ENCODE measurements at regions not wholly inside any gene's neighbourhood (a gene's known extent, or its start where the extent isn't known, plus 50 kb on each side); places are given as distances from the start of the nearest gene placed in this dataset.
A peak's percentile ranks its signal among the peaks of the same experiment; 100 is the strongest.

DNA sequence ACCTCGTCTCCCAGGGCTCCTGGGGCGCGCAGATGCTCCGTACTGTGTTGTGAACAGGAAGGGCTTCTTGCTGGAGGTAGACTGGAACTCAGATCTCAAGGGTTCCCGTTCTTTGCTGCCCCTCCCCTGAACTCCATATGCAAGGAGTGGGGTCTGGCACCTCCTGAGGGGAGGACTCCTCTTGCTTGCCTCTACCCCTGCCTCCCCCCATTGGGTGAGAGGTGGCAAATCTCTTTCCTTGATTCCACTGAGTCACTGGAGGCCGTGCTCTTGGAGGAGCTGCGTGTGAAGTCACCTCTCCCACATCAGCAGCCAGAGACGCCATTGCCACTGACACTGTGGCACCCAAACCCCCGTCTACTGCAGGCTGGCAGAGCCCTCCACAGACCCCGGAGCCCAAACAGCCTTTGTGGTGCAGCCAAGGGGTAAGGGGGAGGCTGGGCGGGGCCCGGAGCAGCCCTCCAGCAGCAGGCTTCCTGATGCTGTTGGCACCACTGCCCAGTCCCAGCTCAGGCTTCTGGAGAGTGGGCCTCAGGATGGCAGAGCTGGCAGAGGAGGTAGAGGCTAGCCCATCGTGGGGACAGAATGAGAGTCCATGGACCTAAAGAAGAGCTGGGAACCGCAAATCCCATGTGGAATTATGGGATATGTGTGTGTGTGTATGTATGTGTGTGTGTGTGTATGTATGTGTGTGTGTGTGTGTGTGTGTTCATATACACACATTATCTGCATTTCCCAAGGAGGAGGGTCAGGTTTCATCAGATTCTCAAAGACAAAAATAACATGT, 104.9 kb upstream of the RUNX3 start:
- DNase-seq: no peak

DNA sequence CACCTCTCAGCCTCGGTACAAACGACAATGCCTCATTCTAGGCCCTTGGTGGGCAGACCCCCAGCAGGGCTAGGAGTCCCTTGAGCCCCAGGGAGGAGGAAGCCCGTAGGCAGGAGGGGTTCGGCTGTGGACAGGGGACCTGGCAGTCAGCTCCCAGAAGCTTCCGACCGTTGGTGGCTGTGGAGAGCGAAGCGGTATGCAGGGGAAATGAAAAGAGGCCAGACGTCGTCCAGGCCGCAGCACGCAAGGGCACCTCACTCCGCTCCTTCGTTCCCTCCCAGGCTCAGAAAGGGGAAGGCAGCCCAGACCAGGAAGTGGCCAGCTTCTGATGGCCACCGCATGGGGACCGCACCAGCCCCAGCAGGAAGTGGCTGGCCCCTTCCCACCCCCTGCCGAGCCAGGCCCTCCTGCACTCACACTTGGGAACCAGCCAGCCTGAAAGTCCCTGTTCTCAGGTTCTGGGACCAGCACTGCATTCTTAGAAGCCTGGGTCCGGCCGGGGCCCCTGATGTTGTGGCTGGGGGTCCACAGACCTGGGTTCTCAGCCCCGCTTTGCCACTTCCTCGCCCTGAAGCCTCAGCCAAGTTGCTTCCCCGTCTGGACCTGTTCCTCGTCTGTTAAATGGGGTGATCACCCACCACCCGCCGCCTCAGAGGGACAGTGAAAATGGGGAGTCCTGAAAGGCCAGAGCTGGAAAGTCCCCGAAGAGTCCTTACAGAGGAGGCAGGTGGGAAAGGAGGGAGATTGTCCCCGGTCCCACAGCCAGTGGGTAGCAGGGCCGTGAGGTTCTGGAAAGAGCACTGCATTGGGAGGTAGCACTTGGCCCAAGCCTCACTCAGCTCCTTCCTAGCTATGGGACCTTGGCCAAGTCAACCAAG, 104.0 kb upstream of the RUNX3 start:
- DNase-seq: no peak

DNA sequence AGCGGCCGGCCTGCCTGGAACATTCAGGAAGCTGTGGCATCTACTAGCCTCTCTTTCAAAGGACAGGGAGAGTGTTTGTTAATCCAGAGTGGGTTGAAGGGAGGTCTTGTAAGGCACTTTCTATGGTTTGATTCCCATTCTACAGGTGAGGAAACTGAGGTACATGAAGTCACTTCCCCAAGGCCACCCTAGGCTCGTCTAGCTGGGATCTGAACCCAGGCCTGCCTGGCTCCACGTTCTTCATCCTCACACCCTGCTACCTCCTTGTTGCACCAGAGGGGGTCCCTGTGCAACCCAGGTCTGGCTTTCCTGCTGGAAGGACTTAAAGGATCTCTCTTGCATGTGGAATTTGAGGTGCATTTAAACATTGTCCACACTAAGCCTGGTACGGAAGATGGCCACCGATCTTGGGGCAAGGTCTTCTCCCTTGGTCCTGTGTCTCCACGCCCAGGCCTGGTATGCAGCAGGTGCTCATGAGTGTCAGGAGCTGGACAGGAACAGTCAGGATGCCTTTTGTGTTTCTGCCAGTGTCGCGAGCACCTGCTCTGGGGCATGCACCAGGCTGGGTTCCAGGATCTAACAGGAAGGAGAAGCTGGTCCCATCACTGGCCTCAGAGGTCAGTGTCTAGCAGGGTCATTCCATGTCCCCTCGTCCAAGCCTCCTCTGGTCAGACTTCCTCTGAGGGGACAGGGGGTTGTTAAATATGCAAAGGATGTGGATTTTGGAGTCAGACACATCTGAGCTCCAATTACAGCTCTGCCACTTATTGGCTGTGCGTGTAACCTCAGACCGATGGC, 103.2 kb upstream of the RUNX3 start:
- no peak for DNase-seq

DNA sequence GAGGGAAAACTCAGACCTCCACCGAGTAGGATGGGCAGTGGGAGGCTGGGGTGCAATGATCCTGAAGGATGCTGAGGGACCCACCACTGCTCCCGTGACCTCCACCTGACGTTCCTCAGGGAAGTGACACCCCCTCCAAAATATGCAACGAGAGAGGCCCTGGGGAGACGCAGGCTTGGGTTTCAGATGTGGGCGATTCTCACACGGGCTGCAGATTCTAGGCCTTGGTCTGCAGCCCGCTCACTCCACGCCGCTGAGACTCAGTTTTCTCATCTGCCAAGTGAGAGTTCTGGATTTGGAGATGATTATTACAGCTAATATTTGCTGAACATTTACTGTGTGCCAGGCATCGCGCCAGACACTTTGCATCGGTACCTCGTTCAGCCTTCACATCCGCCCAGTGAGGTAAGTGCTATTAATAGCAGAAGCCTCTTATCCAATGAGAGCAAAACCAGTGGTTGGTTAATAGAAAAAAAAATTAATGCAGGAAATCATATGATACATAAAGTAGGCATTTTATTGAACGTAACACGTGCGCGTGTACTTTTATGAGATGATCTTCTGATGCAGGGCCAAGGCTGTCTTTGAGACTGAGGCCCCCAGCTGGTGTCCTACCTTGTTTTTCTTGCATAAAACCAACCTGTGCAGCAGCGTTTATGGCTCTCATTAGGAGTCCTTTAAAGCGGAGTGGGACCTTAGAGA, 102.0 kb upstream of the RUNX3 start:
- DNase-seq: peak; percentile 33 to 83 (median 56)

DNA sequence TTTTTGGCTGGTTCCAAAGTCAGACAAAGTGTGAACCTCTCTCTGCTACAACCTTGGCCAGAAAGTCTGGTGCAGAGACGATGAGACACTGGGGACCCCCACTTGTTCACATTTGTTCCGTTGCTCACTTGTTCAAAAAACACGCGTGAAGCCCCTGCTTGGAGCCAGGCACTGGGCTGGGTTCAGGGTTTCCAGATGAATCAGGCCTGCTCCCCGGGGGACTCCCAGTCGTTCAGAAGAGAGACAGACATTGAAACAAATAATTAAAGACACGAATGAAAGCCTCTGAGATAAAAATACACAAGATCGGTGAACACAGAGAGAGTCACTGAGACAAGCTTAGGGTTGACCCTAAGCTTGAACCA, 101.5 kb upstream of the RUNX3 start:
- no peak for DNase-seq

DNA sequence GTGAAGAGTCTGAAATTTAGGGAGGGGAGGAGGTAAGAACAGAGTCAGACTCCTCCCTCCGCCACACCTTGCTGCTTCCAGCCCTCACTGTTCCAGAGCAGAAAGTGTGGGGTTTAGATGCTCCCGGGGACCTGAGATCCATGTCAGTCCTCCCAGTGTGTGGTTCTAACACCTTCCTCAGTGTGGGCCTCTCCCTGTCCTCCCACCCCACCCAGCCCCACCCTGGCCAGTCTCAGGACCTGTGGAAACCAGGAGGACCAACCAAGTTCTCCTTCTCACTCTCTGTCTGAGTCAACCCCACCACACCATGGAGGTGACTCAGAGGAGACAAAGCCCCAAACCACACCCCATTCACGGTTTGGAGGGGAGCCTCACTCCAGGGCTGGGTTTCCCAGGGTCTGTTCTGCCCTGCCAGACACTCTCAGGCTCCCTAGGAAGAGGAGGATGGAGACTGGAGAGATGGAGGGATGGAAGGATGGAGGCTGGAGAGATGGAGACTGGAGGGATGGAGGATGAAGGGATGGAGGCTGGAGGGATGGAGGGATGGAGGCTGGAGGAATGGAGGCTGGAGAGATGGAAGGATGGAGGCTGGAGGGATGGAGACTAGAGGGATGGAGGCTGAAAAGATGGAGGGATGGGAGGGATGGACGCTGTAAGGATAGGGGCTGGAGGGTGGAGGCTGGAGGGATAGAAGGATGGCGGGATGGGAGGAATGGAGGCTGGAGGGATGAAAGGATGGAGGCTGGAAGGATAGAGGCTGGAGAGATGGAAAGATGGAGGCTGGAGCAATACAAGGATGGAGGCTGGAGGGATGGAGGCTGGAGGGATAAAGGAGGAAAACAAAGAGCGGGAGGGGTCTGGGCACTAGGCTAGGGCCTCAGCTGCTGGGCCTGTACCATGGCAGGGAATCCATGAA, 100.9 kb upstream of the RUNX3 start:
- DNase-seq: no peak

DNA sequence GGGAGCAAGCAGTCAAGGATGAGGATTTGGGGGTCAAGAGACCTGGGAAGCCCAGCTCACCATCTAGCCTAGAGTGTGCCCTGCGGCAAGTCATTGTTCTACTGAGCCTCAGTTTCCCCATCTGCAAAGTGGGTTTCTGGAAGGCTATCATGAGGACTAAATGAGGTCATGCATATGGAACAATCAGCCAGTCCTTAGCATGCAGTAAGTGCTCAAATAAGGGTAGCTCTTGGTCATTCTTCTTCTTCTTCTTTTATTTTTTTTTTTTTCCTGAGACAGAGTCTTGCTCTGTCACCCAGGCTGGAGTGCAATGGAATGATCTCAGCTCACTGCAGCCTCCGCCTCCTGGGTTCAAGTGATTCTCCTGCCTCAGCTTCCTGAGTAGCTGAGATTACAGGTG, 99.9 kb upstream of the RUNX3 start:
- no peak for DNase-seq

DNA sequence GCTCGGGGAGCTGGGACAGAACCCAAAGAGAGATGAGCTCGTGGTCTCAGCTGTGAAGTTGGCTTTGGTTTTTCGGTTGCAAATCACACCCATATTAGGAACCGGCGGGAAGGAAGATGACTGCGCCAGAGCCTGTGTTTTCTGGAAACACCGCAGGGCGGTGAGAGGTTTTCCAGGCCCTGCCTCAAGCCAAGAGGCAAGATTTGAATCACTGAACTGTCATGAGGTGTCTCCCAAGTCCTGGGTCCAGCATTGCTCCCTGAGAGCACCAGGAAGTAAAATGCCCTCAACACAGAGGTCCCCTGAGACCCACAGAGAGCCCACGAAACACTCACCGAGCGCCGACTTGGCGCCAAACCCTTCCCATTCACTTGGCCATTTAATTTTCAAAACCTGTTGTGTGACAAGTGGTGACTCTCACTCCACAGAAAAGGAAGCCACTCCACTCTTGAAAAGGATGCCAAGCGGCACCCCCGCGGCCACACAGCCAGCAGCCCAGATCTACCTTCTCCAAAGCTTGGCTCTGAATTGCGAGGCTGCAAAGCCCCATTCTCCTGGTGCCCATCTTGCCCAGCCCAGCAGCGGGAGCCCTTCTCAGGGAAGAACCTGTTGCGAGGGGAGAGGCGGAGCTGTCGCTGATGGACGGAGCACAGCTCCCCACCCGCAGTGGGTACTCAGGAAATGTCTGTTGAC, 99.0 kb upstream of the RUNX3 start:
- DNase-seq: peak in 2 of 3 experiments; percentile 27 to 94

DNA sequence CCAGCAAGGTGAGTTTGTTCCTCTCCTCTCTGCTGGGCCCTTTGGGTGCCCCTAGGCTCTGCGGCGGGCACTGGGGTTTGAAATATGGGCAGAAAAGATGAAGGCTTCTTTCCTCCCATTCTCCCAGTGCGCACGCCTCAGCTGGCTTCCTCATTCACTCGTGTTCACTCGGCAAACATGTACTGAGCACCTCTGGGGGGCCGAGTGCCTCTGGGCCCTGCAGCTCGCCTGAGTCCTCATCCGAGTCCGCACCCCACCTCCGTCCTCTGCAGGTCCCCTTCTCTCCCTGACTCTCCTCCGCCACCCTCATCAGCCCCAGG, 98.5 kb upstream of the RUNX3 start:
- no peak for DNase-seq

DNA sequence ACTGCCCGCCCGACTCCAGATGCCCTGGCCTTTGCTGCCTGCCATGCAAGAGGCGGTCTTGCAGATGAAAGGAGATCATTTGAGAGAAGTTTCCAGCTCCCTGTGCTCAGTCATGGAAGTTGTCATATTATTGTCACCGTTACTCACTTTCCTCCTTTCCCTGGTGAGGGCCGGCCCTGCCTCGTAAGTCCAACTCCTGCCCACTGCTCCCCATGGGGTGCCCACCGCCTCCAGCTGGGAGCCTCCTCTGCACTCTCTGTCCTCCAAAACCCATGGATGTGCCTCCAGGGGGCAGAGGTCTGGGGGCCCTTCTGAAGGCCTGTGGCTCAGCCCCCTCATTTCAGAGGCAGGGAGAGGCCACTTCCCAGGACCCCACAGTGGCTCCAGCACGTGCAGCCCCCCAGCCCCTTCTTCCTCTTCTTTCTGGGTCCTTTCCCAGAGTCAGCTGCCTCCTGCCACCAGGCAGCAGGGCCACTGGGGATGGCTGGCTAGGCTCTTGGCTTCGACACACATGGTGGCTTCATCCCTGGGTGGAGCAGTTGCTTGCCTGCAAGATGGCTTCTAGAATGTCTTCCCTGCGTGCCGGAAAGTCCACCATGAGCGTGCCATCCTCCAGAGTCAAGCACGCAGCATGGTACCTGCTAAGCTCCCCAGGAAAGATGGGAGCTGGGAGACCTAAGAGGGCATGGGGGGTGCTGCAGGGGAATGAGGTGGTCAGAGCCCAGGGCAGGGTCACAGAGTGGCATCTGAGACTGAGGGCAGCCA, 97.9 kb upstream of the RUNX3 start:
- DNase-seq: no peak

DNA sequence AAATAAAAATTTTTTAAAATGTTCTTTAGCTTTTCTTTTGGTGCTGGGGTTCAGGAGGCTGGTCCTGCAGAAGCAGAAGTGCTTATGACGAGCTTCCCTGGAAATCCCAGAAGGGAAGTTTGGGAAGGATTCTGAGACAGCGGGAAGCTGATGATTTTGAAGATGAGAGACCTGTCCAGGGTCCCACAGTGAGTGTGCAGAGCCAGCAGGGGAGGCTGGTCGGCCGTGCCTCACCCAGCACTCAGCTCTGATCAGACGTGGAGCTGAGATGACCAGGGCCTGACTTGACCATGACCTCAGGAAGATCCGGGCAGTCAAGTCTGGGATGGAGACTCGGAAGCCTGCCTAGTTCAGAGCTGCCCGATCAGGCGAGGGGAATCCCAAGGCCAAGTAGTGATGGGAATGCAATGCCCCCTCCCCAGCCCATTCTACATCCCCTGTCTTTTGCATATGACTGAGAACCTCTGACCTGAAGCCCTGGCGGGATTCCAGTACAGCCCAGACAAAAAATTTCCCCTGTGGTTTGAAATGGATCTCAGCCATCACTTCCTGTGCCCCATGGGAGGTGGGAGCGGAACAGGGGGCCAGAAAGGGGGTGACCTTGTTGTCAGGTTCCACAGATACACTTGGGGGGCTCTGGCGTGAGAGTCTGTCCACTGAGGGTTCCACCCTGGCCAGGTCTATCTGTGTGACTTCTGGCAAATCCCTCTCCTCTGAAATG, 96.8 kb upstream of the RUNX3 start:
- DNase-seq: no peak

DNA sequence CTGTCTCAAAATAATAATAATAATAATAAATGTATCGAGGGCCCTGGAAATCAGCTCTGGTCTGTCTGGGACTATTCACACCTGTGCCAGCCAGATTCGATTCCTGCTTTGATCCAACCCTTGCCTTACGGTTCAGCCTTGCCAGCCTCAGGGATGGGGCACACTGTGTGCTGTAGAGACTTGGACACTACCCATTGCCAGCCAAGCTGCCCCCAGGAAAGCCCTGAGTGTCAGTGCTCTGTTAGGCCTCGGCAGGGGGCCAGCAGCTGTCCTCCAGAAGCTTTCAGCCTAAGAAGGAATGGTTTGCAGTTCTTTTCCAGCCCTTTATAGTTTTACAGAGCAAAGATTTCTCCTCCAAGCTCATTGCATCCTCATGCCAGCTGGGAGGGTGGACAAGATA, 96.2 kb upstream of the RUNX3 start:
- no peak for DNase-seq

DNA sequence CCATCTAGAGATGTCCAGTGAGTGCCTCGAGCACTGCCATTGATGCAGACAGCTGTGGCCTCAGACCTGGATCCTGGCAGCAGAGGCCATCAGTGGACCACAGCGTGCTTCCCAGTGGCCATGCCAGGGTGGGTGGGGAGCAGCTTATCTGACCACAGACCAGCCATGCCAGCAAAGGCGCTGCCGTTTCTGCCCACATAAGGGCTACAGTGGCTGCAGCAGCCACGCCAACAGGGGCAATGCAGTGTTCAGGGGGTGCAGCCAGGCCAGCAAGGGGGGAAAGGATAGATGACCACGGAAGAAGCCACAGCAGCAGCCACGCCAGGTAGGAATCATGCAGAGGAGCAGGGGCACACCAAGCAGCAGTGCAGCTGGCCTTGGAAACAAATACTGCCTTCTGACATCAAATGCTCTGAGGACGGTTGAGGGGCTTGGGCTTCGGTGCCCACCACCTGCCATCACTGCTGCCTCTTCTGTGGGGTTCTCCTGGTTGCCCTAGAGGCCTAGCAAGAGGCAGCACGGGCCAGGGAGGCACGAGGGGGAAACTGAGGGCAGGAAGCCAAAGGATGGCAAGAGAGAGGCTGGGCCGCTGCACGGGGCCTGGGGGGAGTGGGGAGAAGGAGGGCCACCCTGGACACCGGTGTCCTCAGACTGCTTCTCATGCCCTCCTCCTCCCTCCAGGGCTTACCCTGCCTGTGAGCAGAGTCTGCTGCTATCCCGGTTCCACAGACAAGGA, 94.7 kb upstream of the RUNX3 start:
- no peak for DNase-seq

DNA sequence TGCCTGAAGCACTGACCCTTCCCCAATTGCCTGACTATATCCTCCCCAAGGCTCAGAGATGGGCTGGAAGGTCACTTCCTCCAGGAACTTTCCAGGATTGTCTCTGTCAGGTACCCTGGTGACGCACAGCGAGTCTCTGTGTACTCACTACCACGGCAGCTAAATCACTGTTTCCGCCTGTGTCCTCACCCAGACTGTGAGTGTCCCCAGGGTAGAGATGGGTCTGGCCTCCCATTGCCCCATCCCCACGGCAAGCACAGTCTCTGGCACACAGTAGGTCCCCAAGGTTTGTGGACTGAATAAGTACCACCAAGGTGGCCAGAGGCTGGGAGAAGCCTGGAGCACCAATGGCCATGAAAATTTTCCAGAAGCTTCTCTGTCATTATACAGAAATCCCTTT, 93.8 kb upstream of the RUNX3 start:
- DNase-seq: no peak

DNA sequence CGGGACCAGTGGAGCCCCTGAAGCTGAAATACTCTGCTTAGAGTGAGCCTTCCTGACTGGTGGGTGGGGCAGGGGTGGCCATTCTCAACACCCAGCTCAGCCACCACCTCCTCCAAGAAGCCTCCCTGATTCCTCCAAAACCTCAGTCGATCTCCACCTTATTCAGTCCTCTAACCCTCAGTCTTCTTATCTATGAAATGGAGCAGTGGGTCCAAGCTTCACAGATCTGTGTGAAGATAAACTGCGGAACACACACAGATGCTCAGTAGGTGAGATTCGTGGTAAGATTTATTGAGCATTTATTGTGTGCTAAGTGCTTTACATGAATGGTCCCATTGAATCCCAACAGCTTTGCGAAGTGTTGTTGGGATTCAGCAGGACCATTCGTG, 93.1 kb upstream of the RUNX3 start:
- no peak for DNase-seq

DNA sequence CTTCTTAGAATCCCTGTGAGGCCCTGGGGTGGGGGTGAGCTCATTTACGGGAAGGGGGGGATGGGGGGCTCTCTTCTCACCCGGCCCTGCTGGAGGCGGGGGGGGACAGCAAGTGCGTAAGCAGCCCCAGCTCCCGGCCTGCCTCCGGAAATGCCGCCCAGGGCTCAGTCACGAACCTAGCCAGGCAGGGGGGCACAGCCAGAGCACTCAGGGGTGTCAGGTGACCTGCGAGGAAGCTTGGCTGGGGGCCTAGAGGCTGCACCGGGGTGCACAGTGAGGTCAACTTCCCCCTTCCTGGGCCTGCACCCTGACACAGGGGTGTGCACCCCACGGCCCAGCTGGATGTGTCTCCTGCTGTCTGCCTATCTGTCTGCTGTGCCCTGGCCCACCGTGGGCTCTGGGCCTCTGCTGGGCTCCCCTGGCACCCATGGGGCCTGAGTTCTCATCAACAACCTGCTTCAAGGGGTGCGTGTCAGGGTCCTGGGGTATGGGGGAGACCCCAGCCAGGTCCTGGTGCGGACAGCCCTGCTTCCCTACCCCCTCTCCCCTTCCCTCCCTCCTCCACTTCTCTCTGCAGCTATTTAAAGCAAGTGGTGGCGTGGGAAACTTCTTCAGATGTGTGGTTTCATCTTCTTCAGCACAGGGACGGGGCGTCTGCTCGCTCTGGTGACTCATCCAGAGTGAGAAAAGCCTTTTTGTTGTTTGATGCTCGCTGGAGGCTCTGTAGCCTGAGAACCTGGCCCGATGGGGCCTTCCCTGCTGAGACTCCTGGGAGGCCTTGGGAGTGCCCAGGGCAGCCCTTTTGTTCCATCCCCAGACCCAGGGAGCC, 92.5 kb upstream of the RUNX3 start:
- peak; percentile 17 to 62 (median 39) for DNase-seq

DNA sequence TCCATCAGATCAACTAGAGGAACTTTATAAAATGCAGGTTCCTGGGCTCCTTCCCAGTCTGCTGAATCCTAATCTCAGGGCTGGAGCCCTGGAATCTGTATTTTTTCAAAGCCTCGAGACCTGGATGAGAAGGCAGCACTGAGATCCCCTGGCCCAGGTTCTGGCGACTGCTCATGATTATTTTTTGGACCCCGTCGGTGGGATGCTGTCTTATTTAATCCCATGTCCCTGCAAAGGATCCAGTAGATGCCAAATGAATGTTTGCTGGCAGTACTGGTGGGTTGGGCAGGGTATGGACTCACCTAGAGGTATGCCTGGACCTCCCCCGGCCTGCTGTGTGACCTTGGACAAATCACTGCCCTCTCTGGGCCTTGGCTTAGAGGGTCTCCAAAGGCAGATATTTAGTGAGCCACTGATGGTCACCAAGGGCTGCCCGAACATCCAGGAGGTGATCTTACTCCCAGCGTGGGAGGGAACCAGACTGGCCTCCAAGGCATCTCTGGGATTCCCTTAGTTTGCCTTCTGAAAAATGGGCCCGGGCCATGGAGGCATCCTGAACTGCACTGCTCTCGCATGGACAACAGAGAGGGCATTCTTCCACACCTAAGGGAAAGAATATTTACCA, 91.6 kb upstream of the RUNX3 start:
- no peak for DNase-seq
